Stimulated activated naive CD8-positive, alpha-beta T cell treated with anti-CD3 and anti-CD28 coated beads, Interleukin-15, Interleukin-2, amounts not matched to agents 100 U/mL and 50 U/mL, for 24 hours (primary cell): ENCODE measurements at regions not wholly inside any gene's neighbourhood (a gene's known extent, or its start where the extent isn't known, plus 50 kb on each side); places are given as distances from the start of the nearest gene placed in this dataset.
"Not testable (repeated sequence)": the region's sequence is repeated elsewhere in the genome, so short reads cannot be mapped to it uniquely, and the experiment has no call there.

Source experiments
- ATAC-seq: fragments of 150-1000 bp; cut with Tn5 transposase; one replicate; pipeline ENCODE4 v1.10.0; 2021
- DNase-seq: peaks from one replicate; pipeline ENCODE4 v3.0.0; 2021

DNA sequence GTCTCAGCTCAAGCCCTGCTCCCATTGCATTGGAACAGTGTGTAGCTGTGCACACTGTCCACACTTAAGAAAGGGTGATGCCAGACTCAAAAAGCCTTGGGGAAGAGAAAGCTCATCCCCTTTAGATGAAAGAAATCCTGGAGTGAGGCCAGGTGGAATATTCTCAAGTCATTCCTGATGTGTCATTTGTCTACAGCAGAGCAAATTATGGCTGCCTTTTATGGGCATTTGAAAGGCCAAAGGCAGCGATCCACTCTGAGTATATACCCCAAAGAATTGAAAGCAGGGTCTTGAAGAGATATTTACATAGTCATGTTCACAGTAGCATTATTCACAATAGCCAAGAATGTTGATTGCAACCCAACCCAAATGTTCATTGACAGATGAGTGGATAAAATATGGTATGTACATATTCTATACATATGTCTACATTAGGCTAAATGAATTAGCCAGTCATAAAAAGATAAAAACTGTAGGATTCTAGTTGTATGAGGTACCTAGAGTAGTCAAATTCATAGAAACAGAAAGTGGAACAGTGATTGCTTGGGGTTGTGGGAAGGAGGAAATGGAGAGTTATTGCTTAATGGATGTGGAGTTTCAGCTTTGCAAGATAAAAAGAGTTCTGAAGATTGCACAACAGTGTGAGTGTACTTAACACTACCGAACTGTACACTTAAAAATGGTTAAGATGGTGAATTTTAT is 214.9 kb downstream of the KCNRG start:
- DNase-seq (no peak), ATAC-seq (peak; percentile 27)

DNA sequence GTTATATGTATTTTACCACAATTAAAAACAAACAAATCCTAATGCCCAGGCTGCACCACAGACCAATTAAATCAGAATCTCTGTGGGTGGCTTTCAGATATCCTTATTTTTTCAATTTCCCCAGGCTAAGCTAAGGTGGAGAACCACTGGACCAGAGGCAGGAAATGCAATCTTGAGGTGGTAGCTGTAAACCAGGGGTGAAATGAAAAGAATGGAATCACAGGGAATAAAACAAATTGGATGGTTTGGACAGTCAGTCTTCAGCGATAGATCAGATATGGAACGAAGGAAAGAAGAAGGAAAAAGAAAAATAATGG is 215.4 kb downstream of the KCNRG start:
- ATAC-seq (no peak), DNase-seq (no peak)

DNA sequence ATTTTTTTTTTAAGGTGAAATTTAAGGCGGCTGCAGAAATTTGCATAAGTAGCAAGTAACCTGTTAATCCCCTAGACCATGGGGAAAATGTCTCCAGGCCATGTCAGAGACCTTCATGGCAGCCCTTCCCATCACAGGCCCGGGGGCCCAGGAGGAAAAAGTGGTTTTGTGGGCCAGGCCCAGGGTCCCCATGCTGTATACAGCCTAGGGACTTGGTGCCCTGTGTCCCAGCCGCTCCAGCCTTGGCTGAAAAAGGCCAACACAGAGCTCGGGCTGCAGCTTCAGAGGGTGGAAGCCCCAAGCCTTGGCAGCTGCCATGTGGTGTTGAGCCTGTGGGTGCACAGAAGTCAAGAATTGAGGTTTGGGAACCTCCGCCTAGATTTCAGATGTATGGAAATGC is 218.3 kb downstream of the KCNRG start:
- not testable (repeated sequence) for ATAC-seq, DNase-seq

DNA sequence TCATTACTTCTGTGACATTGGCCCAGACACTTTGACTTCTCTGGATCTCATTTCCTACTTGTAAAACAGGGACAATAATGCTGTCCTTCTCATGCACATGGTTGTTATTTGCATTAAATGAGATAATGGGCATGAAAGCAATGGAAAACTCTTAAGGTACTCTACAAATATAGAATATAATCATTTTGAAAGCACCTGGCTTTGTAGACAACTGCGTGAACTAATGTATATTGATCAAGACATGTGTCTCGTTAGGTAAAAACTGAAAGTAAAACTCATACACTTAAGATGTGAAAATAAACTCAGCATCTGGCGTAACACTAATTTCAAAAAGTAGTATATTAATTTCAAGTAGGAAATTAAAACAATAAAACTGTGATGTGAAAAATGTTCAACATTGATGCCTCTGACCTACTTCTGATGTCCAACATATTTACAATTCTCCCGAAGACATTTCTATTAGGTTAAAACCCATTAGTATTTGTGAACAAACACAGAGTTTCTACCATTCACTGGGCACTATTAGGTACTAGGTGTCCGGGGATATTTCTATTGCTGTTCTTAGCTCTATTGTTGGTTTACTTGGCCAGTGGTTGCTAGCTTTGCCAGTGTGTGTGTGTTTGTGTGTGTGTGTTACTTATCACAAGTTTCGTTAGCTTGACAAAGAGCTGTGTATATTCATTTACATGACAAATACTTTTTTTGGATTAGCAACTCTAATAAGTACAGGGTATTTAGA is 220.5 kb downstream of the KCNRG start:
- ATAC-seq (no peak), DNase-seq (no peak)

DNA sequence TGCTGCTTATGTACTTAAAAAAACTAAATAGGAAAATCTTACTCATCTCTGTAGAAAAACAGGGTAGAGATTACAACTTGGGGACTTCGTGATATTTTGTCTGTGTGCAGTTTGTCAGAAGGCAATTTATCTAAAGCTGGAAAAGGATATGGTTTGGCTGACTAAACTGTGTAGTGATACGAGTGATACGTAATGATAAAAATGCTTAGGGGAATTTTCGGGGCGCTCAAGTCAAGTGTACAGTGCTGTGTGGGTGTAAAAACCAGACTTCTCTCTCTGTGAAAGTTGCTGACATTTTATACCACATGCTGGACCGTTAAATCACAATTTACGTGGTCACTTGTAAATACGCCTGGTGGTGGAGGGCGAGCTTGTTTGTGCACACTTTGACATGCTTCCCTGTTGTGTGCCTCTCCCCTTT is 221.7 kb downstream of the KCNRG start:
- DNase-seq (peak; percentile 26), ATAC-seq (peak; percentile 93)

DNA sequence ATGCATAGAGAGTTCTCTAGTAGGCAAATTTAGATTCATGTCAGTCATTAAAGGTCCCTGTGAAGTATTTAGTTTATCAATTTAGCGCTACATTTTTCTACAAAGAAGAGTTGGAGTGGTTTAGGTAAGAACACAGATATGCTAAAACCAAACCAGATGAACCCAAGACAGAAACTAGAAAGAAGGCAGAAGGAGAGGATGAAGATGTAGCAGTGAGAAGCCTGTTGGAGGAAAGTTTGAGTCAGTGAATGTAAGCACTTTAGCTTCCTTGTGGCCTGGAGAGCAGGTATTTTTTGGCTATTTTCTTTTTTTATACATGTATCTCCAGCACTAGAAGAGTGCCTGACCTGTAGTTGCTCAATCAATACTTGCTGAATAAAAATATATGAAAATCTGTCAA is 223.7 kb downstream of the KCNRG start:
- ATAC-seq, result peak; percentile 63
- DNase-seq, result no peak

DNA sequence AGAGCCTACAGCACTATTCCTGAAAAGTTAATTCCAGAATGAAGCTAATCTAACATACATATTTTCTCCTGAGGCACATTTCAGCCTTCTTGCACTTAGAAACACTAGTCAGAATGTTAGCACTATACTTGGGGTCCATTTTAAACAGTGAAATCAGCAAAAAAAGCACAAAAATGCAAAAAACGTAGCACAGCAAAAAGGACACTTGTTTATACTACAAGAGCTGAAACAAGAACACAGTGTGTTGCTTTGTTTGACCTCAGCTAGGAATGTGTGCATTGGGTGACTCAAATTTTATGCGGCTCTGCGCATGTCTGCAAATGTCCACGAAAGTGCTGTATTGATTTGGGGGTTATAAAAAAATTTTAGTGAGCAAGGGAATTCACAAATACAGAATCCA is 226.2 kb downstream of the KCNRG start:
- DNase-seq (no peak), ATAC-seq (no peak)

DNA sequence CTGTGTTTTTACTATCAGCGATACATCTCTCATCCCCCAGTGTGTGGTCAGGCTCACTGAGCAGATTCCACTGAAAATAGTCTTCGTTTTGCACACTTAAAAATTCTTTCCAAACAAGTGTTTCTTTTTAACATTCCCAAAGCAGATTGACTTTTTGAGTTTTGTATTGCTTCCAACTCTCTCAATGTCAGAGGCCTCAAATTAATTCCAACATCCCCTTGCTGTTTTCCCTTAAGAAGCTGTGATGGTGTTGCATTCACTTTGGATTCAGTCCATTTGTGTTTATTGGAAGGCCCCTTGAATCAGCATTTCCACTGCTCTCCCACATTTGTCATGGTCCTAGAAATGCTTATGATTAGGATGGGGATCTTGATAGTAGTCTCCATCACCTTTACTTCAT is 228.7 kb downstream of the KCNRG start:
- ATAC-seq (no peak), DNase-seq (no peak)

DNA sequence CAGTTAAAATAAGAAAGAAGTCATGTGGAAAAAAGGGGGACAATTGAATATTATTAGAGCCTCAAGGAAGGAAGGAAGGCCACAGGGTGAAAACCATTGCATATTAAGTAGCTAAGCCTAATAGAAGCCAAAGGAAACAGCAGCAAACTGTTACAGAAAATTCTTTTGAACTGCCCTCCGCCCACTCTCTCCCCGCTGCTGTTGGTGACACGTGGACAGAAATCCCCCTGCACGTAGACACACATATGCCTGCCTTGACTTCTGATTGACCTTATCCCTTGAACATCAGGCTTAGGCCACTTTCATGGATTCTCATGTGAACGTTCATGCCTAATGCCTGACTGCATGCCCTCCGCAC is 229.1 kb downstream of the KCNRG start:
- peak; percentile 30 for DNase-seq
- no peak for ATAC-seq

DNA sequence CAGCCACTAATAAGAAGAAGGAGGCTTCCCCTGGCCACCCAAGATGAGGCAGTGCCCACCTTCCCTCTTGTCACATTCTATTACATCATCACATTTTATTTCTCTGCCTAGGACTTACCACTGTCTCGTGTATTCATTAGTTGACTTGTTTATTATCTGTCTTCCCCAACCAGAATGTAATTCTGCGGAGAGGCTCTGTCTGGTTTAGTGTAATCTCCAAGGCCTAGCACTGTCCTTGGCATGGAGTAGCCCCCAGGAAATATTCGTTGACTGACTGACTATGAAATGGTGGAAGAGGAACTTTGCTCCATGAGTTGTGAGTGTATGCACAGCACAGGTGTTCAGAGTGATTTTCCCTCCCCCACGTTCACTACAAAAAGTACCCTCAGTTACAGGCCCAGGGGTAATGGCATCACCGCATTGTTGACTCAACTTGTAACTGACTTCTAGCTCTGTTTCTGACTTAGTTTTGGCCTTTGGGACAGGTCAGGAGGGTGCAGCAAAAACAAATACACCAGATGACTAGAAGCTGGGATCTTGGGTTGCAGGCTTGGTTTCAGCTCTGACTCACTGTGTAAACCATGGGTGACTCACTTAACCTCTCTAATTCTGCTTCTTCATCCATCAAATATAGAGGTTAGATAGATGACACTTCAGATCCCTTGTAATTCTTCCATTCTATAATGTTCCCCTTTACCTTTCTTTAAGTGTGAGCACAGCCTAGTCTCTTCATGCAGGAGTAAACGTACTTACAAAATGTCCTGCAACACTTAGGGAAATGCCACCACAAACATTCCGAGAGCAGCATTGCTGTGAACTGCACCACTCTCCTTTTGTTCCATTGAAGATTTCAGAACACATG is 229.7 kb downstream of the KCNRG start:
- peak; percentile 52 for DNase-seq

DNA sequence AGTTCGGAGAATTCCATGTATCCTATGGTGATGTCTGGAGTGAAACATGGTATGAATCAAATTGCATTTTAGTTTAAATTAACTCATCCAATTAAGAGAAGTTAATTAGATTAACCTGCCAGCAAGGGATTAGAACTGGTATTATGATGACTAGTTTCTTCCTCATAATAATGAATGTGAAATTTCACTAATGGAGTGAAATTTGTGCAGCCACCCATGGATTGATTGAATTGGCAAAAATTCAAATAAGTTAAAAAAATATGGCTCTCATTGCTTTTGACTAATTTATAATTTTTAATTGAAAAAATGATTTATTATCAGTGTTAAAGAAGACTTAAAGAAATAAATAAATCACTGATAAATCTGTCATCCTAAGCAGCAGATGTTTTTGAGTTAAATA is 232.0 kb downstream of the KCNRG start:
- DNase-seq, result no peak

More for the DNA sequence above, 229.7 kb downstream of the KCNRG start:
- peak; percentile 95 for ATAC-seq

DNA sequence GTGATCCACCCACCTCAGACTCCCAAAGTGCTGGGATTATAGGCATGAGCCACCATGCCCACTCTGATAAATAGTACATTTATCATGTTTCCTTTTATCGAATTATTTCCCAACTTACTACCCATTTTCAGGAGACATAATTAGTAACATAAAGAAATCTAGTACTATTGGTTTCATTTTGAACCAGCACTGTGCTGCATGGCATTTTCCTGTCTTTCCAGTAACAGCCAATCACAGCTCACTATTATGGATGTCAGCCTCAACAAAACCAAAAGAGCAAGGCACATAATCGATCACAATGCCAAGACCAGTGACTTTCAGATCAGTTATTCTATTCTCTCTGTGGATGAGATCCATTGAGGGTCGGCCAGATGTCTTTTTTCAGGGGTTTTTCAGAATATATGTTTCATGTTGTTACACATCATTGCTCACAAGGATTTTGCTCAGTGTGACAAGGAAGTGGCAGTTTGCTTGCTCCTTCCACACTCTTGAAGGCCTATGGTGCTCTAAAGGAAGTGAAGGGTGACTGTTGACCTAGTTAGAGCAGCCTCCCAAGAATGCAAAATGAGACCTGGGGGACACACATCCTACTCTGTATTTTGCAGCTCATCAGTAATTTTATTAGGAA is 233.4 kb downstream of the KCNRG start:
- DNase-seq, result no peak
- no peak for ATAC-seq

More for the DNA sequence above, 232.0 kb downstream of the KCNRG start:
- no peak for ATAC-seq

DNA sequence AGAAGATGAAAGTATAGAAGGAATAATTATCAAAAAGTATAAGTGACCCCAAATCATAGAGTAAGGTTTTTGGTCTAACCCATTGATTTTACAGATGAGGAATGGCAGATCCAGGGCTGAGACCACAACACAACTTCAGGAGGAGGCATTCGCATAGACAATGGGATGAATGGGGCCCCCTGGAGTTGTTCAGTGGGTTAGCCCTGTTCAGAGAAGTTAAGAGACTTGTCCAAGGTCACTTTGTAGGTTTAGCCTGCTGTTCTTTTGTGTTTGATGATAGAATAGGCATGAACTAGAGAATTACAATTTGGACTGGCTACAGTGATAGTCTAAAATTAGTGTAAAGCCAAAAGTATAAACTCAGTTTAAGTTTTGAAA is 233.9 kb downstream of the KCNRG start:
- DNase-seq (no peak), ATAC-seq (no peak)

DNA sequence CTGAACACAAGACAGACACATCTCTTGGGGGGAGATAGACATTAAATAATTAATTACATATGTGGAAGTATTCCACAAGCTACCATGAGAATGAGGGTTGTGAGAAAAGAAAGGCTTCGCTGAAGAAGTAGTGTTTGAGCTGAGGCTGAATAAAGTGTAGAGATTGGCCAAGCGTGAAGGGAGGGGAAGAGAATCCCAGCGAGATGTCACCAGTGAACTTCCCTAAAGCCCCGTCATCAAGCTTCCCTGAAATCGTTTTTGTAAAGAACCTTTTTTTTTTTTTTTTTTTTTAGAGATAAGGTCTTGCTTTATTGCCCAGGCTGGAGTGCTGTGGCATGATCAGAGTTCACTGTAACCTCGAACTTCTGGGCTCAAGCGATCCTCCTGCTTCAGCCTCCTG is 235.2 kb downstream of the KCNRG start:
- ATAC-seq (no peak), DNase-seq (no peak)

DNA sequence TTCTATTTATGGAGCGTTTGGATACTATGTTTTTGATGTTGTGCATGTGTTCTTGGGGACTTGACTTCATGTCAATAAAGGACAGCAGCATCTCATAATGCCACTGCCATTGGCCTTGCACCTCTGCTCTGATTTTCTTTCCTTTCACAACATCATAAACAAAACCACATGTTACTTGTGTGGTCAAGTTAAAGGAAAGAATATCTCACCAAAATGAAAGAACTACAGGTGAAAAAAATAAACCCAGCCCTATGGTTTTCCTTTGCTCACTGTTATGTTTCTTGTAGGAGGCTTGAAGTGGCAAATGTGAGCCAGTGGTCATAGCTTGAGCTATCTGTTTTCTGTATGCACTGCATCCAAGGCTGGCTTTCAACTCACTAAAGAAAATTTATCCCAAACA is 240.4 kb downstream of the KCNRG start:
- no peak for DNase-seq
- ATAC-seq, result peak; percentile 82

DNA sequence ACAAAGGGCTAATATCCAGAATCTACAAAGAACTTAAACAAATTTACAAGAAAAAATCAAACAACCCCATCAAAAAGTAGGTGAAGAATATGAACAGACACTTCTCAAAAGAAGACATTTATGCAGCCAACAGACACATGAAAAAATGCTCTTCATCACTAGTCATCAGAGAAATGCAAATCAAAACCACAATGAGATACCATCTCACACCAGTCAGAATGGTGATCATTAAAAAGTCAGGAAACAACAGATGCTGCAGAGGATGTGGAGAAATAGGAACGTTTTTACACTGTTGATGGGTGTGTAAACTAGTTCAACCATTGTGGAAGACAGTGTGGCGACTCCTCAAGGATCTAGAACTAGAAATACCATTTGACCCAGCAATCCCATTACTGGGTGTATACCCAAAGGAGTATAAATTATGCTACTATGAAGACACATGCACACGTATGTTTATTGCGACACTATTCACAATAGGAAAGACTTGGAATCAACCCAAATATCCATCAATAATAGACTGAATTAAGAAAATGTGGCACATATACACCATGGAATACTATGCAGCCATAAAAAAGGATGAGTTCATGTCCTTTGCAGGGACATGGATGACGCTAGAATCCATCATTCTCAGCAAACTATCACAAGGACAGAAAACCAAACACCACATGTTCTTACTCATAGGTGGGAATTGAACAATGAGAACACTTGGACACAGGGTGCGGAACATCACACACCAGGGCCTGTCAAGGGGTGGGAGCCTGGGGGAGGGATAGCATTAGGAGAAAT is 241.5 kb downstream of the KCNRG start:
- DNase-seq, ATAC-seq: not testable (repeated sequence)

DNA sequence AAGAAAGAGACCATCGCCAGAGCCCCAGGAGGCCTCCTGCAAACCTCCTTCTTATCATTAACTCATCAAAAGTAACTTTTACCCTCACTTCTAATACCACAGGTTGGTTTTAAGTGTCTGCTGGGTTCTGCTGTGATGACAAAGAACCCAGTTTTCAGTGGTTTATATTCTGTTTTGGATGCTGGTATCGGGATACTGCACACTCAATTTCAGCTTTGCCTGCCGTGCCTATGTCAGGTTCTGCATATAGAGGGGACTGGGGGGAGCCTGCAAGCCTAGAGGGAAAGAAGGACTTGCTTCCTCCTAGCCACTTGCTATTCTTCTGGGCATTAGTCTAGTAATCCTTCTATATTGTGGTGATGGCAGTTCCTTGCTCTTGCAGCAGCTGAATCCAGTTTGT is 242.4 kb downstream of the KCNRG start:
- no peak for DNase-seq
- ATAC-seq, result peak; percentile 61

DNA sequence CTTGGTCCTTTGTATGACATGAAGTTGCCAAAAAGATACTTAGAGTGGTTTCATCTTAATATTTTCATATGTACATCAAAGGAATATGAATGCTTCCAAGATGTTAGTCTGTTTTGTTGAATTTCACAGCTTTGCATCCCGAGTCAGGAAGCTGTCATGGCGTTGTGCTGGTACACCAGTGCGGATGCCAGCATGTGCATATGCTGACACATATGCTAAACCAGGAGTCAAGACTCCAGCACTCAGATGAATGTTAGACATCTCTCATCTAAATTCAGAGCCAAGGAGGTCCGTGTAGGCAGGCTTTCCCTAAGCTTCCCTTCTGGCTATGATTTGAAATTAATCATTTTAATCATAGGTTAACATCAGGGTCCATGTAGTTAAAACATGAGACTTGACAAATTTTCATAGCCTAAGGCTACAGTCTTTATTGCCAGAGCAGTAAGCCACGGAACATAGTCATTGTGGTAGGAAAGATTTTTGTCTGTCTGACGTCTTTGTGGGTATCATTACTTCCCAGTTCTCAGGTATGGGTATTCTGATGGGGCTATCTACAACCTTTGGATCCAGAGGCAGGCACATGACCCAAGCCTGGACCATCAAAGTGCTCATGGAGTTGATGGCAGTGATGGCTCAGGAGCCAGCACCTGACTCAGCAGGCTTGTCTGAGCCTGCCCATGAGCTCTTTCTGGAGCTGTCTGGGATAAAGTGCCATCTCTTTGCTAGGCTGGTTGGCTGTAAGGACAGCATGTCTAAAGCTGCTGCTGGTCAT is 246.1 kb downstream of the KCNRG start:
- ATAC-seq (peak; percentile 40), DNase-seq (no peak)

DNA sequence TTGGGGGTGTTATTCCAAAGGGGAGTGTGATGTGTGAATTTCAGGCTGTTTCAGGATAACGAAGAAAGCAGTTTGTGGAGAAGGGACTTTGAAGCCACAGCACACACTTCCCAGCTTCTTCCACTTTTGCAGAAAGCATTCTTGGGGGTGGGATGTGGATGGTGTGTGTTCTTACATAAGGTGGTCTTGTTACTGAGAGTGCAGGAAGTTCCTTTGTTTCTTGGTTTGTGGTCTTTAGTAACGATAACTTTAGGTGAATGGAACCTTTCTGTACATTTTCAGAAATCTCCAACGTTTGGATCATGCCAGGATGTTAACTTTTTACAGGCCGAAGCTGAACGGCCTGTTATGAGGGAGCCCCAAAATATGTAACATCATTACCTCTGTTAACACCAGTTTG is 251.8 kb downstream of the KCNRG start:
- DNase-seq, result no peak
- no peak for ATAC-seq

DNA sequence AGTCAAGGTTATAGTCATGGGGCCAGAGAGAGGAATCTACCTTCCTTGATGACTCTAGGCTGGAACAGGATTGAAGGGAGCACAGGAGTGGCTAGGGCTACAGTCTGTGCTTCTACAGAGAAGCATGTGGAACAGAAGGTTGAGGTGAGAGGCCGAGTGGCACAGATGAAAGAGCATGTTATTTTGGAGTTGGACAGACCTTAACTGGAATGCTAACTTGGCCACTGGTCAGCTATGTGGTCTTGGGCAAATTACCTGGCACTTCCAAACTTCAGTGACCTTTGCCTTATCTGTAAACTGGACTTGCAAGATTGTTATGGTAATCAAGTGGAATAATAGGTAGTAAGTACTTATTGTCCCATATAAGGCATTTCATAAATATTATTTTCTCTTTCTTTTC is 252.7 kb downstream of the KCNRG start:
- ATAC-seq (no peak), DNase-seq (no peak)

DNA sequence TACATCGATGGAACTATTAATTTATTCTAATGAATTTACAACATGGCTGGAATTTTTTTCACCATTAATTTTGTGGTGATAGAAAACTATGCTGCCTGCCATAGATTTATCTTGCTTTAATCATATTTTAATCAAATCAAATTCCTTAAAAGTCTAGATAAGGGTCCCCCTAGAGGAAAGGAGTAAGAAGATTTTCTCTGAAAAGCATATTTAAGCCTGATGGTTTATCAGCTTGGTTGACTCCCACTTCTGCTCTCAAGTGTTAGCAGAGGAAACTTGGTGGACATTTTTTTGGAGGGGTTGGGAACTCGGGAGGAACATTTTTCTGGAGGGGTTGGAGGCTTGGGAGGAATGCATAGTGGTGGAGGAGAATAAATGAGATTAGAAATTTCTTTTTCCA is 253.3 kb downstream of the KCNRG start:
- ATAC-seq, result no peak
- no peak for DNase-seq
